HG03432 (cell line): ENCODE measurements at regions not wholly inside any gene's neighbourhood (a gene's known extent, or its start where the extent isn't known, plus 50 kb on each side); places are given as distances from the start of the nearest gene placed in this dataset.
"Not testable (repeated sequence)": the region's sequence is repeated elsewhere in the genome, so short reads cannot be mapped to it uniquely, and the experiment has no call there.

Experiments
- ATAC-seq: cut with Tn5 transposase; IDR thresholded peaks from one replicate; pipeline ENCODE4 v1.9.1; 2021; ENCODE audit warnings: mild to moderate bottlenecking, moderate library complexity; ENCODE audit not compliant: unreplicated experiment

- ATAC-seq: no peak
Measured at GRCh38 chr20:22841846-22842245, 193.3 kb upstream of the SSTR4 start.

GRCh38 chr20:22842793-22843192 lies 192.3 kb upstream of the SSTR4 start:
- ATAC-seq: no peak

- no peak for ATAC-seq
Measured at GRCh38 chr20:22844959-22845358, 190.2 kb upstream of the SSTR4 start.

DNA sequence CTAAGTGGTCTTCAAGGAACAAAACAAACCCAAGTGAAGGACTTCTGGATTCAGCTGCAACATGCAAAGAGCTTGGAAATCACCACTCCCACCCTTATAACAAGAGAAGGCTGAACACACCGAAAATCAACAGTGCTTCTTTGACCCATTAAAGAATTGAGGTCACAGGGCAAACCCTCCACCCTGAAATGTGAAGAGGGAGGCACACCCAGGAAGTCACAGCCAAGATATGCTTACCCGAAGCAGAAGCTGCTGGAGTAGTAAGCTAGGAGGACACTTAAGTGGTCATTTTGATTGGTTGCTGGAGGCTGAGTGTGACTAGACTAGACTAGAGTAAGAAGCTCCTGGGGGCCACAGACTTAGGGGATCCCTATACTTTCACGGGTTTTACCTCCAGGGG lies 188.2 kb upstream of the SSTR4 start:
- no peak for ATAC-seq

GRCh38 chr20:22848364-22848763 lies 186.7 kb upstream of the SSTR4 start:
- no peak for ATAC-seq

DNA sequence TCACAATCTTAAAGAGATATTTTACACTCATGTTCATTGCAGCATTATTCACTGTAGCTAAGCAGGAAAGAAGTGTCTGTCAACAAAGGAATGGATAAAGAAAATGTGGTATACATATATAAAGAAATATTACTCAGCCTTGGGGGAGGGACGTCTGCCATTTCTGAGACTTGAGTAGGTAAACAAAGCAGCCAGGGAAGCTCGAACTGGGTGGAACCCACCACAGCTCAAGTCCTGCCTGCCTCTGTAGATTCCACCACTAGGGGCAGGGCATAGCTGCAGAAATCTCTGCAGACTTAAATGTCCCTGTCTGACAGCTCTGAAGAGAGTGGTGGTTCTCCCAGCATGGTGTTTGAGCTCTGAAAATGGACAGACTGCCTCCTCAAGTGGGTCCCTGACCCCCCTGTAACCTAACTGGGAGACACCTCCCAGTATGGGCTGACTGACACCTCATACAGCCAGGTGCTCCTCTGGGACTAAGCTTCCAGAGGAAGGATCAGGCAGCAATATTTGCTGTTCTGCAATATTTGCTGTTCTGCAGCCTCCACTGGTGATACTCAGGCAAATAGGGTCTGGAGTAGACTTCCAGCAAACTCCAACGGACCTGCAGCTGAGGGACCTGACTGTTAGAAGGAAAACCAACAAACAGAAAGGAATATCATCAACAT lies 183.3 kb upstream of the SSTR4 start:
- not testable (repeated sequence) for ATAC-seq

GRCh38 chr20:22861231-22861980 lies 173.7 kb upstream of the SSTR4 start:
- ATAC-seq: no peak

GRCh38 chr20:22861990-22862389 lies 173.1 kb upstream of the SSTR4 start:
- no peak for ATAC-seq

GRCh38 chr20:22862671-22863230 lies 172.4 kb upstream of the SSTR4 start:
- no peak for ATAC-seq

DNA sequence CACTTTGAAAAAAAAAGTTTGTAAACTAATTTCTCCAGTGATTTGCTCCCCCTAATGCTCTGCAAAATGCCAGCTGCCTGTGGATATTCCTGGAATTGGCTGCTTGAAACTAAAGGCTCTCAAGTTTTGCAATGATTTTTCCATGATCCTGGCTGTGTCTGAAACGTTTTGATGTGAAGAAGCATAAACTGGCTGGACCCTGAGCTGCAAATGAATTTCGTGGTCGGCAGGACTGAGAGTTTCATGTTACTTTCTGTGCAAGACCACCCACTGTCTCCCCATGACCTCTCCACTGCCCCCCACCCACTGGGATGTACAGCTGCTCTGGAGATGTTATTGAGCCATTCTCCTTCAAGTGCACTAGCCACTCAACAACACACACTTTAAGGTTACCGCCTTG lies 171.3 kb upstream of the SSTR4 start:
- no peak for ATAC-seq

DNA sequence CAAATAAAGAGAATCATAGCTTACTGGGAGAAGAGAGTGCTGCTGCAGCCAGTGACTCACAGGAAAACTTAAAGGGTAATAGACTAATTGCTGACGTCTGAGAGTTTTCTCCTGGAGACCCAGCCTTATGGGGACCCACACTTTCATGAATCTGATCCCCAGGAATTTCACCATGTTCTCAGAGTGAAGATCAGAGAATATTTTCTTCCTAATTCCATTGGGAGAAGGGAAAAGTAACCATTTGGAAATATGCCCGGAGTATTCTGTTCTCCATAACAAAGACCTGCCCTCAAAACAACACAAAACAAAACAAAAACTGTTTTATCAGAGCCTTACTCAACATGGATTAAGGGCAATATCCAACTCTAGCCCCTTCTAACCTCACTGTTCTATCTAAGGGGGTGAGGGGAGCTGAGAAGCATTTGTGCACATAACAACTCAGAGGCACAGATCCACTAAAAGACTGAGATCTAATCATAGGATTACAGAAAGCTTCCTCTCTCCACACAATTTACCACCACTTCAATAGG lies 168.2 kb upstream of the SSTR4 start:
- ATAC-seq: no peak

- no peak for ATAC-seq
Measured at GRCh38 chr20:22878166-22878565, 156.9 kb upstream of the SSTR4 start.

- no peak for ATAC-seq
Measured at GRCh38 chr20:22880277-22880676, 154.8 kb upstream of the SSTR4 start.

DNA sequence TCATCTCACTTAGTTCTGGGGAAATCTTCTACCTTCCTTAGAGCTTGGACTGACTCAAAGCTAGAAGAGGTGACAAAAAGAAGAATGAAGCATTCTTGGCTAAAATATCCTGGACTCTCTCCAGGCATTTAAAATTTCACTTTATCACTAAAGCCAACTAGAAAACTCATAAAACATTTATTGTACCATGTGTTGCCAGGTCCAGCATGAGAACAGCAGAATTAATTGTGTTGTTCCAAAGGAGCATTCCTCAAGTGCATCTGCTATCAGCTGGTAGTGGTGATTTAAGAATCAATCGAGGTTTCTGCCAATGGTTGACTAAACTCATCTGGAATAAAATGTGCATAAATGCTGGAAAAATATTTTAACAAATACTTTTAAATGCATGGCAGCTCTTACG lies 147.3 kb upstream of the SSTR4 start:
- no peak for ATAC-seq

DNA sequence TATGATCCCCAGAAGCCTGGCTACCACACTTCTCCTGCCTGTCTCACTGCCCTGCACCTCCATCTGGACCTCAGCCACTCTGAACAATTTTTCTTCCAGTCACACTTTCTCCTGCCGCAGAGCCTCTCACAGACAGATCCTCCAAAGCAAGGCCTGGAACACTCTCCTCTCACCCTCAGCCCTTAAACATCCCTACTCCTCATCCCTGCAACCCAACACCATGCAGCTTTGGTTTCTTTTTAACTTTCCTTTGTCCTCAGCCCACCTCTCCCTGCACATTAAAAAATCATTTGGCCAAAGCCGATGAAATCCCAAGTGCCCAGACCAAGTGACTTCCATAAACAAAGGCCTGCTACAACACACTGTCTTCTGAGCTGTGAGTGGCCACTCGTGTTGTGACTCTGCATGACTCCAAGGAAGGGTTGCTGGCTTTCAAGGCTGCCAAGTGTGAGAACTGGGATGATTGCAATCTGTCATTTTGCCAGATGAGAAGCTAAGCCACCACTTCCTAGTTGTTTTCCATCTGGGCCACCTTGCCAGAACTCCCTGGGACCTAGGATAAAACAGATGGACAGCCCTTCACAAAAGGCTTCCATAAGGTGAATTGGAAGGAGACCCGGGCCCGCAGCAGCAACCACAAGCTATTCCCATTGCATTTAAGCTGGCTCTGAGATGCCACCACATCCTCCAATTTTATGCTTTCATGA lies 144.4 kb upstream of the SSTR4 start:
- ATAC-seq: no peak

- no peak for ATAC-seq
Measured at GRCh38 chr20:22901164-22901563, 133.9 kb upstream of the SSTR4 start.

- no peak for ATAC-seq
Measured at GRCh38 chr20:22901921-22902320, 133.2 kb upstream of the SSTR4 start.

- ATAC-seq: no peak
Measured at GRCh38 chr20:22904386-22904785, 130.7 kb upstream of the SSTR4 start.

GRCh38 chr20:22904905-22905304 lies 130.2 kb upstream of the SSTR4 start:
- ATAC-seq: no peak

- peak; percentile 92 for ATAC-seq
Measured at GRCh38 chr20:22905658-22906057, 129.5 kb upstream of the SSTR4 start.

GRCh38 chr20:22908437-22908836 lies 126.7 kb upstream of the SSTR4 start:
- no peak for ATAC-seq
